ENCODE measurements at regions not wholly inside any gene's neighbourhood (a gene's known extent, or its start where the extent isn't known, plus 50 kb on each side); places are given as distances from the start of the nearest gene placed in this dataset.

DNA sequence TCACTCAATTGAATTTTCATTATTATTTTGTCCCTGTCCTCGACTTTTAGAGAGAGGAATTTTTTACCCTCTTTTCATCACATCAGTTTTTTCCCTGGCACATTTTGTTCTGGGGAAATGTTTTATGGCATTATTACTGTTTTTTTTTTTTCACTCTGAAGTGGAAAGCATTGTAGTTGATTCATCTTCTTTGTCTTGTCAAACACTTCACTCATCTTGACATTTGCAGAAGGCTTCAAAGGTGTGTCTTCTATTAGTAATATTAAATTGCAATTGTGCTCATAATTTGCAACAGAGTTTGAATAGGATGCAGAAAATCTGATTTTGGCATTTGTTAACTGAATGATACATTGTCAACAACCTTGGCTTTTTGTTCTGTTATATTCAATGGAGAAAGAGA lies 545.4 kb upstream of the ARX start:
- no peak for TF ChIP-seq HMGXB4 (CRISPR knock-in tag; IDR thresholded peaks at IDR 0.05; ENCODE audit: borderline replicate concordance)
- TF ChIP-seq, protein P1, sequence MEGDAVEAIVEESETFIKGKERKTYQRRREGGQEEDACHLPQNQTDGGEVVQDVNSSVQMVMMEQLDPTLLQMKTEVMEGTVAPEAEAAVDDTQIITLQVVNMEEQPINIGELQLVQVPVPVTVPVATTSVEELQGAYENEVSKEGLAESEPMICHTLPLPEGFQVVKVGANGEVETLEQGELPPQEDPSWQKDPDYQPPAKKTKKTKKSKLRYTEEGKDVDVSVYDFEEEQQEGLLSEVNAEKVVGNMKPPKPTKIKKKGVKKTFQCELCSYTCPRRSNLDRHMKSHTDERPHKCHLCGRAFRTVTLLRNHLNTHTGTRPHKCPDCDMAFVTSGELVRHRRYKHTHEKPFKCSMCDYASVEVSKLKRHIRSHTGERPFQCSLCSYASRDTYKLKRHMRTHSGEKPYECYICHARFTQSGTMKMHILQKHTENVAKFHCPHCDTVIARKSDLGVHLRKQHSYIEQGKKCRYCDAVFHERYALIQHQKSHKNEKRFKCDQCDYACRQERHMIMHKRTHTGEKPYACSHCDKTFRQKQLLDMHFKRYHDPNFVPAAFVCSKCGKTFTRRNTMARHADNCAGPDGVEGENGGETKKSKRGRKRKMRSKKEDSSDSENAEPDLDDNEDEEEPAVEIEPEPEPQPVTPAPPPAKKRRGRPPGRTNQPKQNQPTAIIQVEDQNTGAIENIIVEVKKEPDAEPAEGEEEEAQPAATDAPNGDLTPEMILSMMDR (IDR thresholded peaks at IDR 0.05) = no peak
- TF ChIP-seq, protein P2, sequence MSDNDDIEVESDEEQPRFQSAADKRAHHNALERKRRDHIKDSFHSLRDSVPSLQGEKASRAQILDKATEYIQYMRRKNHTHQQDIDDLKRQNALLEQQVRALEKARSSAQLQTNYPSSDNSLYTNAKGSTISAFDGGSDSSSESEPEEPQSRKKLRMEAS (IDR thresholded peaks at IDR 0.05) = no peak
- TF ChIP-seq POLR2A (IDR thresholded peaks at IDR 0.05; ENCODE audit: low read length) = no peak
